GM18517 (cell line): ENCODE measurements at regions not wholly inside any gene's neighbourhood (a gene's known extent, or its start where the extent isn't known, plus 50 kb on each side); places are given as distances from the start of the nearest gene placed in this dataset.

ENCODE experiments used
- ATAC-seq: cut with Tn5 transposase; IDR thresholded peaks from one replicate; pipeline ENCODE4 v1.9.1; 2021; ENCODE audit warnings: mild to moderate bottlenecking, moderate library complexity; ENCODE audit not compliant: unreplicated experiment

- ATAC-seq, result no peak
These were observed 67.5 kb upstream of the SLC6A6 start for GRCh38 chr3:14334936-14335335.

DNA sequence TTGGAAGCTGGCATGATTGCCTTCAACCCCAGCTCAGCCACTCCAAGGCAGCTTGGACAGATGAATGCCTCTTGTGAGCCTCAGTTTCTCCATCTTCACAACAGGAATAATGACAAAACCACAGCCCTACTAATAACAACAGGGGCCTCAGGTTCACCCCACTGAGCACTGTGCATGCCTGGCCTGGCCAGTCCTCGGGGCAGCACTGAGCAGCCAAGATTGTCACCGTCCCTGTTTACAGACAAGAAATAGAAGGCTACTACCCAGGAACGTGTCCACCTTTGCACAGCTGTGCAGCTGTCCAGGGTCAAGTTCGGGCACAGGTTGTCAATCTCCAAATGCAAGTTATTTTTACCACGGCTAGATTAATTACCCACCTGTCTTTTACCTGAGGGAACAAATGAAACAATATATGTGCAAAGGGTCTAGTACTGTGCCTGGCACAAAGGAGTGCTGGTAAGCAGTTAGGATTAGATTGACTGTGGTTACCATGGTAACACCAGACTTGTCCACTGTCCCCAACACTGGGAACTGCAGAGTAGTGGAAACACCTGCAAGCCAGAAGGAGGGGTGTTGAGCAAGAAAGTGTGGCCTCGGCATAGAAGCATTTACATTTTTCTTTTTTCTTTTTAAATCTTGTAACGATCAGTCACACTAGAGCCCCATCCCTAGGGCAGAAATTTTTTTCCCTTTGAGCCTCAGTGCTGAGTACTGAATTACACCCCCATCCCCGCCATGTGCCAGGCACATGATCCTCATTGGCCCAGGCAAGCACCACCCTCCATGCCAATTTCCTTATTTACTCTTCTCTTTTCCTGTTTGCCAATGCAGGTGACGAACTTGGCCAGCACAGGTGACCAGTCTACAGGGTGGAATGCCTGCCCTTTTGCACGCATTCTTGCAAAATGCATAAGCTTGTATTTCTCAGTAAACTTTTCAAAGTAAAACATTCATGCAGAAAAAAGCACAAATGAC is 66.3 kb upstream of the SLC6A6 start:
- no peak for ATAC-seq

DNA sequence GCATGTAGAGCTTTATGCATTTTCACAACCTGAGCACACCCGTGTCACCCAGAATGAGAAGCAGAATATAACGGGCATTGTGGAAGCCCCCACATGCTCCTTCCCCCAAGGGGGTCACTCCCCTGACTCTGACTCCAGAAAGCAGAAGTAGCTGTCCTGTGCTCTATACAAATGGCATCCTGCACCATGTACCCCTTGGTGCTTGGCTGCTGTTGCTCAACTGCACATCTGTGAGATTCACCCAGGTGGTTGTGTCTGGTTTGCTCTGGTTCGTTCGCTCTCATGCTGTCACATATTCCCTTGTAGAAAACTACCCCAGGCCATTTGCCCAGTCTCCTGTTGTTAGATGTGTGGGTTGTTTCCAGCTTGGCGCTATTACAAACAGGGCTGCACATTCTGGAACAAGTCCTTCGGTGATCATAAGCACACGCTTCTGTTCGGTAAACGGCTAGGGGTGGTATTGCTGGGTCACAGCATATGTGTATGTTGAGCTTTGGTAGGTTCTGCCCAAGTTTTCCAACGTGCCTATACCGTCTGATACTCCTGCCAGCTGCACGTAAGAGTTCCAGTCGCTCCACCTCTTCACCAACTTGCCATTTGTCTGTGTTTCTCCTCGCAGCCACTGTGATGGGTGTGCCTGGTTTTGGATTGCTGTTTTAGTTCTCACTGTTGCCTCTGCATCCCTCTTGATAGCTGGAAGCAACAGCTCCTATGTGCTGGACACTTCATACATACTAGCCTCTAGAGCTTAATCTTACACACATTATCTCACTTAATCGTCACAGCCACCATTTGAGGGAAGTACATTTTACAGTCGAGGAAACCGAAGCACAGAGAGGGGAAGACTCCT is 65.4 kb upstream of the SLC6A6 start:
- no peak for ATAC-seq

DNA sequence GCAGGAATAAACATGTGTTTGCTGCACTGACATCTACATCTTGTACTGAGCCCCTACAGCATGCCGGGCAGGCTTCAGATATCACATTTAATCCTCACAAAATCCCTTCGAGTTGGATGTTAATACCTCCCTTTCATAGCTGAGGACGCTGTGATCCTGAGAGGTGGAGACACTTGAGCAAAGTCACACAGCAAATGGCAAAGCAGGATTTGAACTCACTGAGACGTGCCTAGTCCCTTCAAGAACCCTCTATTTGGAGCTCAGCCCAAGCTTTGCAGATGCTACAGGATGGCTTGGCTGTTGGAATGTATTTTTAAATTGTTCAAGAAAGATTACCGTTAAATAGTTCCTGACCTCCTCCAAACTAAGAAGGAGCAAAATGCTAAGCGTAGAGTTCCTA is 64.6 kb upstream of the SLC6A6 start:
- no peak for ATAC-seq

- ATAC-seq, result no peak
These were observed 64.2 kb upstream of the SLC6A6 start for GRCh38 chr3:14338242-14338641.

DNA sequence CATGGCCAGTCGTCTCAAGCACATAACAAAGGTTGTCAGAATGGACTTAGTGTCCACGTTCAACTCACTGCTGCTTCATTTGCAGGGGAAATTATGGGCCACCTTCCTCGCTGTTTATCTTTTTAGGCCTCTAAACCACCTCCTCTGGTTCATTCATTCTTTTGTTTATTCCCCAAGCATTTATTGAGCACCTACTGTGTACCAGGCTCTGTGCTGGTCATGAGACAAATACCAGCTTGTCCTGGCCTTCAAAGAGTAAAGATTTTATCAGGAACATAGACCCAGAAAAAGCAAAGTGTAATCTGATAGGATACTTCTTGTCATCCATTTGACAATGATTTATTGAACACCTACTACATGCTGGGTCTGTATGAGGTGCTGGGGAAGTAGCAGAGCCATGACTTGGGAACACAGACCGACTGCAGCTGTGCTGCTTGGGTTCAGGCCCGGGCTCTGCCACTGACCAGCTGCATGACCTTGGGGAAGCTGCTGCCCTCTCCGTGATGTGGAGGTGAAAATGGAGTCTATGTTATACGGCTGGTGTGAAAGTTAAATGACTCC is 63.4 kb upstream of the SLC6A6 start:
- ATAC-seq, result no peak

DNA sequence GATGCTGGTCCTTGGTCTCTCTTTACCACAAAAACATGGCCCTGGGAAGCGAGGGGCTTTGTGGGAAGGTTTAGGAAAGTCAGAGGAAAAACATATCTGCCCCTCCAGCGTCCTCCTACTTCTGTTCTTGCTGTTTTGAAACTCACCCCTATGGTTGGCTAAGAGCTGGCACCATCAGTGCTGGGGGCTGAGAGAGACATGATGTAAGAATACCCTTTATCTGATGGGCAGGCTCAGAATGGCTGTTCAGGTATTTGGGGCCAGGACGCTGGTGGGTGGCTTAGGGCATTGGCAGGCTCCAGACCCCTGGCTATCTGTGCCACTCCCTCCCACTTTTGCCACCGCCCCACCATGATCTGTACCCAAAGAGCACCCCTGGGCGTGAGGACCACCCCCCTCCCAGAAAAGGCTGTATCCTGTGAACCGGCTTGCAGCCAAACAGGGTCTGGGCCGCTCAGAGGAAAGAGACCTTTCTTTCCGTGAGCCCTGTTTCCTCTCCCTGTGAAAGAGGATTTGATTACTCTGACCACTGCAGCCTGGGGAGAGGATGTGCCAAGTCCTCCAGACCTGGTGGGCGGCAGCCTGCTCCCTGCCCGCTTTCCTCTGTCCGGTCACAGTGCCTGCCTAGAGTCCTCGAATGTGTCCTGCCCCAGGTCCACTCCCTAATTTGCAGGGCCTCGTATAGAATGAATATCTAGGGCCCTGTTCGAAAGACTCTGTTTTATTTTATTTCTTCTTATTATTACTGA is 61.3 kb upstream of the SLC6A6 start:
- no peak for ATAC-seq

- no peak for ATAC-seq
These were observed 58.9 kb upstream of the SLC6A6 start for GRCh38 chr3:14343338-14344112.

- no peak for ATAC-seq
These were observed 58.1 kb upstream of the SLC6A6 start for GRCh38 chr3:14344351-14344750.

DNA sequence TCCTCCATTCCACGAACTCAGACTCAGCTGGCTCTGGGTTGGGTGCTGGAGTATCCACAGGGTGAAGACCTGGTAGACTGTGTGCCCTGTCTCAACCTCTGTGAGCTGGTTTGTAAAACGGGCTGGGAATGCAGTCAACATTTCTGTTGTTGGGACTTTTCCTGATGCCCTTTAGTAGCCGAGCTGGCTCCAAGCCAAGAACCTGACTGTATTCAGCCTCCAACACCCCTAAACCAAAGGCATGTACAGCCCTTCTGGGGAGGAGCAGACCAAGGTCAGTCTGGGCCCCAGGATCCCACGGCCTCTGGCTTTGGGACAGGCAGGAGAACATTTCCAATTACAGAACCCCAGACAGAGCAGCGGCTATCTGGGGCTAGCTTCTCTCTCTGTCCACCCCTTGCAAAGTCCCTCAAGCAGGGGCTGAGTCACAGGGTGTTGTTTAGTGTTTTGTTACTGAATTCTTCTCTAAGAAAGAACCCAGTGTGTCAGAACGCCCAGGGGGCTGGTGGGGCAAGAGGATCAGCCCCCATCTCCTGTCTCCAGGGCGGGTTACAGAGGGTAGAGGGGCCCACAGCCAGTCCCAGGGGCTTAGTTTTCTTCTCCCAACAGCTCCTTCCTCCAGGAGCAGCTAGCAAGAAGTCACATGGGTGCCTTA is 56.8 kb upstream of the SLC6A6 start:
- no peak for ATAC-seq

GRCh38 chr3:14346191-14346590 is 56.2 kb upstream of the SLC6A6 start:
- ATAC-seq, result no peak

DNA sequence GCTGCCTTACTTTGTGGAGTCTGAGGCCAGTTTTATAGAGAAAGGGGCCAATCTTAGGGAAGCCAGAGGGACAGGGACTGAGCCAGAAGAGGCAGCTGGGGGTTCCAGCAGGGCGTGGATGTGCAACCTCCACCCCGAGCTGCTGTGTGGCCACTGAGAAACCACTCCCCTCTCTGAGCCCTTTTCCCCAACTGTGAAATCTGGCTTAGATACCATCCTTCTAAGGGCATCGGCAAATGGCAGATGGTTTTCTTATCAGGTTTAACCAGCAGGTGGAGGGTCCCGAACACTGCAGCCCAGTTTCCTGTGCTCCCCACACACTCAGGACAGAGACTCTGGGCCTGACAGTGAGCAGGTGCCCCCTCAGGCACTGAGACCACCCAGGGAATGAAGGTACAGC is 55.8 kb upstream of the SLC6A6 start:
- no peak for ATAC-seq

GRCh38 chr3:14347110-14347509 is 55.3 kb upstream of the SLC6A6 start:
- ATAC-seq, result no peak

GRCh38 chr3:14351617-14352001 is 50.8 kb upstream of the SLC6A6 start:
- ATAC-seq, result no peak

GRCh38 chr3:14352002-14352627 is 50.3 kb upstream of the SLC6A6 start:
- no peak for ATAC-seq
